A549 (cell line): ENCODE measurements at regions not wholly inside any gene's neighbourhood (a gene's known extent, or its start where the extent isn't known, plus 50 kb on each side); places are given as distances from the start of the nearest gene placed in this dataset.

ENCODE experiments used
- E2F6 ChIP-seq: IDR thresholded peaks from 2 replicates; pipeline ENCODE4 v1.6.1; 2012; ENCODE audit warnings: low read depth, borderline replicate concordance
- TP53 ChIP-seq: fragments of 250-450 bp; sonication (Bioruptor Pico); IDR thresholded peaks from 2 replicates; pipeline ENCODE4 v1.5.0; 2021; ENCODE audit warnings: mild to moderate bottlenecking, moderate library complexity

GRCh38 chr11:71330996-71331395 is 78.6 kb upstream of the SHANK2 start:
- TF ChIP-seq E2F6 (no peak), TP53 (CRISPR knock-in tag) (no peak)
